SK-N-SH (cell line): ENCODE measurements at regions not wholly inside any gene's neighbourhood (a gene's known extent, or its start where the extent isn't known, plus 50 kb on each side); places are given as distances from the start of the nearest gene placed in this dataset.

Experiments used
- JUND ChIP-seq: IDR thresholded peaks from 2 replicates; pipeline ENCODE4 v1.4.0; 2012
- TF ChIP-seq, protein P1 (sequence below): IDR thresholded peaks from 2 replicates; pipeline ENCODE4 v1.4.0; 2012; ENCODE audit warnings: low read depth
- TF ChIP-seq, protein P2 (sequence below): fragments of 200-600 bp; sonication (generic); IDR thresholded peaks from 2 replicates; pipeline ENCODE4 v1.6.1; 2017; ENCODE audit warnings: antibody characterized with exemption, mild to moderate bottlenecking, moderate library complexity
- TF ChIP-seq, protein P3 (sequence below): fragments of 150-350 bp; IDR thresholded peaks from 2 replicates; pipeline ENCODE4 v1.6.1; 2017; ENCODE audit warnings: antibody characterized with exemption, low read length, low read depth, borderline replicate concordance

DNA sequence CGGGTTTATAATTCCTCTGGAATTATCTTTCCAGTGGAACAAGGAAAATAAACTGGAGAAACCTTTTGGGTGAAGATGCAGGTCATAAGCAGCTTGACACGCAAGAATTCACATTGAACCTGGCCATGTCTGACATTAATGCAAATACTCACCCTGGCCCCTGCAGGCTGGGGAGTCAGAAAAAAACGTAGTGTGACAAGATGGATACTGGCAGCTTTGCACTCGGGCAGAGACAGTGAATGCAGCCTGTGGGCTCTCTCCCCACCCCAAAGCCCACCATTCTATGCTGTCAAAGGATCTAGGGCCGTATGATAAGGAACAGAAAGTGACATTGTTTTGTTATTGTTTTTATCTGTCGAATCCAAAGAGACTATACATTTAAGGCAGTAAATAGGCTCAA lies 223.1 kb downstream of the RBM43 start:
- TF ChIP-seq, protein P1, sequence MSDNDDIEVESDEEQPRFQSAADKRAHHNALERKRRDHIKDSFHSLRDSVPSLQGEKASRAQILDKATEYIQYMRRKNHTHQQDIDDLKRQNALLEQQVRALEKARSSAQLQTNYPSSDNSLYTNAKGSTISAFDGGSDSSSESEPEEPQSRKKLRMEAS = no peak
- TF ChIP-seq, protein P2, sequence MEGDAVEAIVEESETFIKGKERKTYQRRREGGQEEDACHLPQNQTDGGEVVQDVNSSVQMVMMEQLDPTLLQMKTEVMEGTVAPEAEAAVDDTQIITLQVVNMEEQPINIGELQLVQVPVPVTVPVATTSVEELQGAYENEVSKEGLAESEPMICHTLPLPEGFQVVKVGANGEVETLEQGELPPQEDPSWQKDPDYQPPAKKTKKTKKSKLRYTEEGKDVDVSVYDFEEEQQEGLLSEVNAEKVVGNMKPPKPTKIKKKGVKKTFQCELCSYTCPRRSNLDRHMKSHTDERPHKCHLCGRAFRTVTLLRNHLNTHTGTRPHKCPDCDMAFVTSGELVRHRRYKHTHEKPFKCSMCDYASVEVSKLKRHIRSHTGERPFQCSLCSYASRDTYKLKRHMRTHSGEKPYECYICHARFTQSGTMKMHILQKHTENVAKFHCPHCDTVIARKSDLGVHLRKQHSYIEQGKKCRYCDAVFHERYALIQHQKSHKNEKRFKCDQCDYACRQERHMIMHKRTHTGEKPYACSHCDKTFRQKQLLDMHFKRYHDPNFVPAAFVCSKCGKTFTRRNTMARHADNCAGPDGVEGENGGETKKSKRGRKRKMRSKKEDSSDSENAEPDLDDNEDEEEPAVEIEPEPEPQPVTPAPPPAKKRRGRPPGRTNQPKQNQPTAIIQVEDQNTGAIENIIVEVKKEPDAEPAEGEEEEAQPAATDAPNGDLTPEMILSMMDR = no peak
- TF ChIP-seq JUND = no peak
- TF ChIP-seq, protein P3, sequence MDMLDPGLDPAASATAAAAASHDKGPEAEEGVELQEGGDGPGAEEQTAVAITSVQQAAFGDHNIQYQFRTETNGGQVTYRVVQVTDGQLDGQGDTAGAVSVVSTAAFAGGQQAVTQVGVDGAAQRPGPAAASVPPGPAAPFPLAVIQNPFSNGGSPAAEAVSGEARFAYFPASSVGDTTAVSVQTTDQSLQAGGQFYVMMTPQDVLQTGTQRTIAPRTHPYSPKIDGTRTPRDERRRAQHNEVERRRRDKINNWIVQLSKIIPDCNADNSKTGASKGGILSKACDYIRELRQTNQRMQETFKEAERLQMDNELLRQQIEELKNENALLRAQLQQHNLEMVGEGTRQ = no peak
